Adipocyte (in vitro differentiated cells): ENCODE measurements at regions not wholly inside any gene's neighbourhood (a gene's known extent, or its start where the extent isn't known, plus 50 kb on each side); places are given as distances from the start of the nearest gene placed in this dataset.
A peak's percentile ranks its signal among the peaks of the same experiment; 100 is the strongest.

Experiments
- DNase-seq: peaks from one replicate; pipeline ENCODE4 v3.0.0-alpha.2; 2015; ENCODE audit warnings: low read depth
- H3K27me3 ChIP-seq: replicated peaks from 2 replicates; pipeline ENCODE4 v1.7.0; 2013; ENCODE audit warnings: mild to moderate bottlenecking, low read length, moderate library complexity; ENCODE audit not compliant: control insufficient read depth, insufficient read depth
- H3K36me3 ChIP-seq: 2 replicates; pipeline ENCODE4 v1.7.0; 2013; ENCODE audit warnings: low read length, mild to moderate bottlenecking, moderate library complexity; ENCODE audit not compliant: control insufficient read depth, insufficient read depth, severe bottlenecking
- H3K4me1 ChIP-seq: 2 replicates; pipeline ENCODE4 v1.7.0; 2013; ENCODE audit warnings: mild to moderate bottlenecking, low read length, moderate library complexity; ENCODE audit not compliant: control insufficient read depth, insufficient read depth
- H3K4me3 ChIP-seq: 2 replicates; pipeline ENCODE4 v1.7.0; 2013; ENCODE audit warnings: mild to moderate bottlenecking, low read length, moderate library complexity
- H3K9ac ChIP-seq: 2 replicates; pipeline ENCODE4 v1.7.0; 2013; ENCODE audit warnings: mild to moderate bottlenecking, low read length, moderate library complexity
- H3K9me3 ChIP-seq: 2 replicates; pipeline ENCODE4 v1.7.0; 2013; ENCODE audit warnings: mild to moderate bottlenecking, low read length, moderate library complexity; ENCODE audit not compliant: control insufficient read depth

DNA sequence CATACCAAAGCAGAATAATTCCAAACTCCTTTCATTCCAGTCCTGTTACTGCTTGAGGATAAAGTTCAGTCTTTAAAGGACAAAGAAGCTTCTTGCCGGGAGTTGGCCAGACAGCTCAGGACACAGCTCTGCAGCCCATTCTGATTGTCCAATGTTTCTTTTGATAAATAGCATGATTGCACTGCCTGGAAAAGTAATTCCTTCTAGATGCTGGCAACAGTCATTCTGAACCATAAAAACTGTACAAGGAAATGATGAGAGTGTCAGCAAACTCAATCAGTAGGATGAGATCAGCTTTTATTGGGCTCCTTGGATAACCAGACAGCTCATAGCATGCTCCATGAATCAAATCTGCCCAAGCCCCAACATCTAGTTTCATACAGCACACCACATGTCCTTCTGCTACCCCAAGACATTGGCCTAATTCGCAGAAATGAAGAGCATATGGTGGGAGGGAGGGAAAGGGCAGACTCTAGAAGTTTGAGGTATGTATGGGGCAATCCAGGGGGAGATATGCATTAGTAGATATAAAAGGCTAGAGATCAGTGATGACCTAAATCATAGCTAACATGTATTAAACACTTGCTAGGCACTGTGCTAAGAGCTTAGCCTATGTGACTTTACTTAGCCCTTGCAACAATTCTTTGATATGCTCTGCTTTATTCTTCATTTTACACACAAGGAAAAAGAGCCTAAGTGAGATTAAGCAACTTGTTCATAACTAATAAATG is 219.9 kb upstream of the NREP start:
- peaks cover 46% of the 10 kb centered on the region for H3K4me1 ChIP-seq
- no peaks in the 10 kb centered on the region for H3K36me3 ChIP-seq
- no peaks in the 10 kb centered on the region for H3K9me3 ChIP-seq
- H3K4me3 ChIP-seq: peak overlapping the region; percentile 53
- no peaks in the 10 kb centered on the region for H3K27me3 ChIP-seq
- H3K9ac ChIP-seq: peak overlapping the region; percentile 69
- peak; percentile 56 for DNase-seq

DNA sequence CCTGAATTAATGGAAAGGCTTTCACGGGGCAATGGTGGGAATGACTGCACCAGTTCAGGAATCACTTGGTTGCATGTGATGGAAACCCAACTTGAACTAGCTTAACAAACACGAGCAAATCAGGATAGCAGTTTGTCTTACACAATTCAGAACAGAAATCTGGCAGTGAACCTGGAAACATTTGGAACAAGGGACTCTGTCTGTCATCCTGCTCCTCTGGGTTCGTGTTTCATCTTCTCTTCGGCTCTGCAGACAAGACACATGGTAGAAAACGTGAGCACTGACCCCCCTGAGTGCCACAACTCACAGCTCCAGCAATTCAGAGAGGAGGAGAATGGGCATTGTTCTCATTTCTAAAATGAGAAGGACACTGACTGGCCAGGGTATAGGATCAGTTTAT is 218.1 kb upstream of the NREP start:
- peak overlapping the region; percentile 69 for H3K9ac ChIP-seq
- no peaks in the 10 kb centered on the region for H3K36me3 ChIP-seq
- peak overlapping the region; percentile 53 for H3K4me3 ChIP-seq
- H3K4me1 ChIP-seq: peaks cover 46% of the 10 kb centered on the region
- DNase-seq: peak; percentile 48
- no peaks in the 10 kb centered on the region for H3K27me3 ChIP-seq
- H3K9me3 ChIP-seq: no peaks in the 10 kb centered on the region

GRCh38 chr5:111973961-111974360 is 217.0 kb upstream of the NREP start:
- Histone ChIP-seq H3K9ac (peak overlapping the region; percentile 10), H3K27me3 (no peaks in the 10 kb centered on the region), H3K4me1 (peaks cover 52% of the 10 kb centered on the region), H3K4me3 (no peak overlapping the region), H3K9me3 (no peaks in the 10 kb centered on the region), H3K36me3 (no peaks in the 10 kb centered on the region)
- DNase-seq: peak; percentile 52

GRCh38 chr5:111972548-111972947 is 215.6 kb upstream of the NREP start:
- peaks cover 61% of the 10 kb centered on the region for H3K4me1 ChIP-seq

DNA sequence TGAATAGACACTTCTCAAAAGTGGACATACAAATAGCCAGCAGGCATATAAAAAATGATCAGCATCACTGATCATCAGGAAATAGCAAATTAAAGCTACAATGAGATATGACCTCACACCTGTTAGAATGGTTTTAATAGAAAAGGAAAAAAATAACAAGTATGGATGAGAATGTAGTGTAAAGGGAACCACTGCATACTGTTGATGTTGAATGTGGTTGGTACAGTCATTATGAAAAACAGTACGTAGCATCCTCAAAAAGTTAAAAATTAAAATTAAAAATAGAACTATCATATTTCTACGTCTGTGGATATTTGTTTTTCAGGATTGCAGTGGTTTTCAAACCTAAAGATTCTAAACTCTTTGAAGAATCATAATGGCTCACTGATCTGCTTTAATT is 215.1 kb upstream of the NREP start:
- no peaks in the 10 kb centered on the region for H3K9me3 ChIP-seq
- H3K4me3 ChIP-seq: no peak overlapping the region
- no peaks in the 10 kb centered on the region for H3K36me3 ChIP-seq
- DNase-seq: no peak
- peaks cover 56% of the 10 kb centered on the region for H3K4me1 ChIP-seq
- H3K9ac ChIP-seq: no peak overlapping the region
- H3K27me3 ChIP-seq: no peaks in the 10 kb centered on the region

More at GRCh38 chr5:111972548-111972947, 215.6 kb upstream of the NREP start:
- H3K27me3 ChIP-seq: no peaks in the 10 kb centered on the region
- no peaks in the 10 kb centered on the region for H3K36me3 ChIP-seq
- no peak overlapping the region for H3K9ac ChIP-seq
- H3K9me3 ChIP-seq: no peaks in the 10 kb centered on the region
- no peak overlapping the region for H3K4me3 ChIP-seq
- no peak for DNase-seq

DNA sequence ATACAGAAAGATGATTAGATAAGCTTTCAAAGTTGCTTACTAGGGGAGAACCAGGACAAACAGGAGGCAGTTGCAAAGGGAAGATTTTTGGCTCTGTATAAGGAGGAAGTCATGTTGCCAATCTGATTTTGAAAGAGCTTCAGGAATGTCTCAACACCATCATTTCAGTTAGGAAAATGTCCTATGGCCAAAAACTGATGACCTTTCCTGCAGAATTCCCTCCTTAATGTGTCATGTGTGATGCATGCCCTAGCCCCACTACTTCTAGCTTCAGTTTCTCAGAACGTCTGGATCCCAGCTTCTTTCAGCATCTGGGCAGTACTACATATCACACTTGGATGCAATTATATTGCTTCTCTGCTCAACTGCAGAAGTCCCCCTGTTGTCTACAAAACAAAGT is 211.5 kb upstream of the NREP start:
- DNase-seq: peak; percentile 74
- no peaks in the 10 kb centered on the region for H3K36me3 ChIP-seq
- no peaks in the 10 kb centered on the region for H3K9me3 ChIP-seq
- peaks cover 20% of the 10 kb centered on the region for H3K4me1 ChIP-seq
- H3K9ac ChIP-seq: peak overlapping the region; percentile 25
- H3K27me3 ChIP-seq: no peaks in the 10 kb centered on the region
- H3K4me3 ChIP-seq: no peak overlapping the region

- DNase-seq: no peak
Measured at GRCh38 chr5:111967463-111967862, 210.5 kb upstream of the NREP start.

DNA sequence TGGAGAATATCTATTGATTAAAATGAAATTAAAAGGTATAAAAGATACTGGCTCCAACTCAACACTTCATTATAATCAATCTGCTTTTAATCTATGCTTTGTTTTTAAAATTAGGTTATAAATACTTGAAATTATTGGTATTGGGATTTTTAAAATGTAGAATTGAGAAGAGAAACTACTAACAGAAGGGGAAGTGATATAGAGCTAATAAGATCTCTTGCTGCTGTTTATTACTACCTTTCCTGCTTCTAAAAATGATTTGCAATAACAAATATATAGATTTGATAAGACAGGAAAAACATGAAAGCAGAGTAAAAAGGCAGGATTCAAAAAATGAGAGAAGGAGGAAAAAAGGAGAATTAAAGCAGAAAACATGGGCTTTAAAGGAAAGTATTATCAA is 209.3 kb upstream of the NREP start:
- peaks cover 30% of the 10 kb centered on the region for H3K4me1 ChIP-seq
- H3K9ac ChIP-seq: no peak overlapping the region
- no peaks in the 10 kb centered on the region for H3K36me3 ChIP-seq
- no peaks in the 10 kb centered on the region for H3K27me3 ChIP-seq
- no peak for DNase-seq
- H3K9me3 ChIP-seq: no peaks in the 10 kb centered on the region
- no peak overlapping the region for H3K4me3 ChIP-seq

More at GRCh38 chr5:111967463-111967862, 210.5 kb upstream of the NREP start:
- H3K36me3 ChIP-seq: no peaks in the 10 kb centered on the region
- H3K4me3 ChIP-seq: no peak overlapping the region
- peaks cover 18% of the 10 kb centered on the region for H3K4me1 ChIP-seq
- no peaks in the 10 kb centered on the region for H3K27me3 ChIP-seq
- peak overlapping the region; percentile 25 for H3K9ac ChIP-seq
- no peaks in the 10 kb centered on the region for H3K9me3 ChIP-seq

- Histone ChIP-seq H3K36me3 (no peaks in the 10 kb centered on the region), H3K4me1 (peaks cover 45% of the 10 kb centered on the region), H3K27me3 (no peaks in the 10 kb centered on the region), H3K4me3 (no peak overlapping the region), H3K9me3 (no peaks in the 10 kb centered on the region), H3K9ac (no peak overlapping the region)
- no peak for DNase-seq
Measured at GRCh38 chr5:111963555-111963954, 206.6 kb upstream of the NREP start.

GRCh38 chr5:111962906-111963305 is 205.9 kb upstream of the NREP start:
- no peak overlapping the region for H3K9ac ChIP-seq
- no peaks in the 10 kb centered on the region for H3K9me3 ChIP-seq
- no peak overlapping the region for H3K4me3 ChIP-seq
- DNase-seq: no peak
- H3K27me3 ChIP-seq: no peaks in the 10 kb centered on the region
- H3K4me1 ChIP-seq: peaks cover 41% of the 10 kb centered on the region
- H3K36me3 ChIP-seq: no peaks in the 10 kb centered on the region

GRCh38 chr5:111961862-111962261 is 204.9 kb upstream of the NREP start:
- Histone ChIP-seq H3K27me3 (no peaks in the 10 kb centered on the region), H3K9me3 (no peaks in the 10 kb centered on the region), H3K4me1 (peaks cover 41% of the 10 kb centered on the region), H3K4me3 (no peak overlapping the region), H3K9ac (peak overlapping the region; percentile 43), H3K36me3 (no peaks in the 10 kb centered on the region)
- DNase-seq: no peak
